GM12892 (cell line): ENCODE measurements at regions not wholly inside any gene's neighbourhood (a gene's known extent, or its start where the extent isn't known, plus 50 kb on each side); places are given as distances from the start of the nearest gene placed in this dataset.

ENCODE experiments used
- POLR2A ChIP-seq: IDR thresholded peaks from 2 replicates; pipeline ENCODE4 v1.6.1; 2011; ENCODE audit warnings: low read depth, low read length, control low read depth
- POLR2AphosphoS5 ChIP-seq: IDR thresholded peaks from 2 replicates; pipeline ENCODE4 v1.6.1; 2011; ENCODE audit warnings: low read depth, low read length, control low read depth

DNA sequence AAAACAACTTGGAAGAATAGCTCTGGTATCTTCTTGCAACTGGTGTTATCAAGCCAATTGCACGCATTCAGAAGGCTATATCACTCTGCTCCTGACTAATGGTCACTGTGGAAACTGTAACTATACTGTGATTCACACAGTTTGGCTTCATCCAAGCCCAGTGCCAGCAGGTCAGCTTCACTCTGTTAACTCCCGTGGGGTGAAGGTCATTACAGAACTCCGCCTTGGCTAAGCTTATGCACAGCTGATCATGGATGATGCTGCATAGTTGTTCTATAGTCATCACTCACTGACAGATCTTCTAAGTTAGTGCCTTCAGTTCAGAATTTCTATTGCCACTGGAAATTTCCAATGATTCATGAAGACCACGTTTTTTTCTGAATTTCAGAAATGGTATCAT lies 497.2 kb upstream of the NETO1 start:
- TF ChIP-seq POLR2A (no peak), POLR2AphosphoS5 (no peak)
